IMR-90 (cell line): ENCODE measurements at regions not wholly inside any gene's neighbourhood (a gene's known extent, or its start where the extent isn't known, plus 50 kb on each side); places are given as distances from the start of the nearest gene placed in this dataset.
A peak's percentile ranks its signal among the peaks of the same experiment; 100 is the strongest.

ENCODE experiments used
- ATAC-seq: fragments of 200-7000 bp; cut with Tn5 transposase; 2 replicates; pipeline ENCODE4 v1.9.1; 2020; ENCODE audit warnings: low read depth, mild to moderate bottlenecking, moderate library complexity
- BruUV-seq: library from RNA; stranded (reverse); fragments of 400-500 nt; replicated peaks from 2 replicates; lab custom pipeline; 2021; lab: Mats Ljungman, UMichigan
- CTCF ChIA-PET: fragments of 300-600 bp; formaldehyde crosslinking; extraction: SDS; loops from one replicate; lab custom pipeline; 2021; ENCODE audit warnings: antibody characterized with exemption; lab: Yijun Ruan, JAX
- POLR2A ChIA-PET: fragments of 300-600 bp; sonication (Branson Sonifier 250); formaldehyde crosslinking; loops from one replicate; lab custom pipeline; 2022; ENCODE audit warnings: antibody characterized with exemption; ENCODE audit not compliant: unreplicated experiment; lab: Charles Lee
- DNase-seq: peaks from one replicate; pipeline ENCODE4 v3.0.0; 2013
- H2AFZ ChIP-seq: replicated peaks from 2 replicates; pipeline ENCODE3; 2013; ENCODE audit warnings: low read length, mild to moderate bottlenecking; ENCODE audit not compliant: poor library complexity
- H2AK5ac ChIP-seq: 2 replicates; pipeline ENCODE4 v1.6.1; 2013; ENCODE audit warnings: low read depth, low read length, inconsistent platforms
- H2AK9ac ChIP-seq: replicated peaks from 2 replicates; pipeline ENCODE3; 2013; ENCODE audit warnings: mild to moderate bottlenecking, low read depth, low read length, moderate library complexity; ENCODE audit not compliant: poor library complexity
- H2BK120ac ChIP-seq: 2 replicates; pipeline ENCODE4 v1.6.1; 2013; ENCODE audit warnings: low read depth, low read length, inconsistent platforms
- H2BK15ac ChIP-seq: 3 replicates; pipeline ENCODE4 v1.6.1; 2013; ENCODE audit warnings: low read depth, low read length, inconsistent platforms
- H2BK20ac ChIP-seq: 2 replicates; pipeline ENCODE4 v1.6.1; 2013; ENCODE audit warnings: low read depth, mild to moderate bottlenecking, inconsistent platforms, low read length, moderate library complexity
- H2BK5ac ChIP-seq: 2 replicates; pipeline ENCODE4 v1.6.1; 2013; ENCODE audit warnings: mild to moderate bottlenecking, low read depth, low read length, inconsistent platforms; ENCODE audit not compliant: poor library complexity, severe bottlenecking
- H3K14ac ChIP-seq: replicated peaks from 2 replicates; pipeline ENCODE4 v1.6.1; 2013; ENCODE audit warnings: low read depth, low read length, inconsistent platforms
- H3K18ac ChIP-seq: 2 replicates; pipeline ENCODE4 v1.6.1; 2013; ENCODE audit warnings: low read depth, low read length, control low read depth
- H3K23ac ChIP-seq: 2 replicates; pipeline ENCODE4 v1.6.1; 2013; ENCODE audit warnings: low read depth, low read length, inconsistent platforms
- H3K27ac ChIP-seq: 2 replicates; pipeline ENCODE4 v1.5.1; 2013; ENCODE audit warnings: mild to moderate bottlenecking, control low read depth, low read length; ENCODE audit not compliant: insufficient read depth
- H3K27me3 ChIP-seq: 2 replicates; pipeline ENCODE4 v1.6.1; 2013; ENCODE audit warnings: low read length; ENCODE audit not compliant: control insufficient read depth, insufficient read depth
- H3K36me3 ChIP-seq: 2 replicates; pipeline ENCODE4 v1.6.1; 2013; ENCODE audit warnings: low read length, mixed read lengths; ENCODE audit not compliant: control insufficient read depth, insufficient read depth
- H3K4ac ChIP-seq: 2 replicates; pipeline ENCODE4 v1.6.1; 2013; ENCODE audit warnings: low read depth, low read length, inconsistent platforms
- H3K4me1 ChIP-seq: 2 replicates; pipeline ENCODE4 v1.6.1; 2013; ENCODE audit warnings: low read length, mixed read lengths; ENCODE audit not compliant: control insufficient read depth, insufficient read depth
- H3K4me2 ChIP-seq: 2 replicates; pipeline ENCODE4 v1.6.1; 2013; ENCODE audit warnings: low read depth, mild to moderate bottlenecking, control low read depth, low read length, moderate library complexity
- H3K4me3 ChIP-seq: 2 replicates; pipeline ENCODE4 v1.5.1; 2013; ENCODE audit warnings: low read depth, mild to moderate bottlenecking, control low read depth, low read length, moderate library complexity; ENCODE audit not compliant: insufficient read depth
- H3K56ac ChIP-seq: 2 replicates; pipeline ENCODE4 v1.6.1; 2013; ENCODE audit warnings: low read length, inconsistent platforms; ENCODE audit not compliant: insufficient read depth; ENCODE audit errors: extremely low read depth
- H3K79me1 ChIP-seq, 2 experiments: 2 replicates each; pipeline ENCODE4 v1.6.1; 2013; ENCODE audit warnings: low read length in 2 of 2, inconsistent platforms in 1 of 2, low read depth in 1 of 2
- H3K9ac ChIP-seq: 2 replicates; pipeline ENCODE4 v1.6.1; 2013; ENCODE audit warnings: low read depth, low read length, control low read depth
- H3K9me1 ChIP-seq: 2 replicates; pipeline ENCODE4 v1.6.1; 2013; ENCODE audit warnings: low read length, inconsistent platforms; ENCODE audit not compliant: insufficient read depth
- H3K9me3 ChIP-seq: 2 replicates; pipeline ENCODE4 v1.6.1; 2013; ENCODE audit warnings: low read length; ENCODE audit not compliant: control insufficient read depth, insufficient read depth
- H4K20me1 ChIP-seq: 2 replicates; pipeline ENCODE4 v1.6.1; 2013; ENCODE audit warnings: low read length, inconsistent platforms; ENCODE audit not compliant: insufficient read depth
- H4K5ac ChIP-seq: 2 replicates; pipeline ENCODE4 v1.6.1; 2013; ENCODE audit warnings: mild to moderate bottlenecking, low read depth, low read length, control low read depth
- H4K8ac ChIP-seq, 2 experiments: 2 replicates each; pipeline ENCODE4 v1.6.1; 2013; ENCODE audit warnings: low read depth in 2 of 2, low read length in 2 of 2, control low read depth in 1 of 2, inconsistent platforms in 1 of 2
- H4K91ac ChIP-seq: 2 replicates; pipeline ENCODE4 v1.6.1; 2013; ENCODE audit warnings: low read depth, low read length, inconsistent platforms; ENCODE audit not compliant: insufficient read depth
- BHLHE40 ChIP-seq: fragments of 150-350 bp; IDR thresholded peaks from 2 replicates; pipeline ENCODE4 v1.6.1; 2016; ENCODE audit warnings: mild to moderate bottlenecking, low read depth, low read length
- CEBPB ChIP-seq: IDR thresholded peaks from 2 replicates; pipeline ENCODE4 v1.6.1; 2012; ENCODE audit warnings: low read depth, low read length, improper control_type of control experiment
- CHD1 ChIP-seq: IDR thresholded peaks from 2 replicates; pipeline ENCODE4 v1.6.1; 2012; ENCODE audit warnings: low read depth, low read length, improper control_type of control experiment
- ELK1 ChIP-seq: fragments of 150-350 bp; IDR thresholded peaks from 2 replicates; pipeline ENCODE4 v1.6.1; 2016; ENCODE audit warnings: low read depth, mild to moderate bottlenecking, low read length, moderate library complexity, borderline replicate concordance
- MAFK ChIP-seq: IDR thresholded peaks from 2 replicates; pipeline ENCODE4 v1.6.1; 2012; ENCODE audit warnings: low read depth, low read length, improper control_type of control experiment
- MAZ ChIP-seq: IDR thresholded peaks from 2 replicates; pipeline ENCODE4 v1.6.1; 2012; ENCODE audit warnings: low read depth, mild to moderate bottlenecking, low read length, improper control_type of control experiment, moderate library complexity, borderline replicate concordance
- RCOR1 ChIP-seq: IDR thresholded peaks from 2 replicates; pipeline ENCODE4 v1.6.1; 2012; ENCODE audit warnings: mild to moderate bottlenecking, low read length, improper control_type of control experiment; ENCODE audit not compliant: insufficient replicate concordance
- WGBS, 2 experiments: methylation state at CpG; one replicate each; pipeline versions ENCODE4 v1.1.5 to v1.1.7; 2013; ENCODE audit warnings: missing lambda C conversion rate in 2 of 2; ENCODE audit not compliant: insufficient read length in 1 of 2; ENCODE audit errors: extremely low coverage in 2 of 2; 5-methylcytosine and 5-hydroxymethylcytosine counted together
- dilution Hi-C: fragments of 300-500 bp; cut with HindIII; formaldehyde crosslinking; loops from one replicate; pipeline ENCODE4 v1.14.3; 2018; ENCODE audit warnings: low sequenced_read_pairs; ENCODE audit not compliant: unreplicated experiment
- in situ Hi-C: fragments of 300-500 bp; cut with MboI; formaldehyde crosslinking; loops from 3 replicates; pipeline ENCODE4 v1.14.3; 2019; ENCODE audit warnings: low sequenced_read_pairs, inconsistent platforms, mixed read lengths
- intact Hi-C: fragments of 100-400 bp; cut with micrococcal nuclease; formaldehyde crosslinking; loops from 2 replicates; pipeline ENCODE4 v1.10.0; 2022

DNA sequence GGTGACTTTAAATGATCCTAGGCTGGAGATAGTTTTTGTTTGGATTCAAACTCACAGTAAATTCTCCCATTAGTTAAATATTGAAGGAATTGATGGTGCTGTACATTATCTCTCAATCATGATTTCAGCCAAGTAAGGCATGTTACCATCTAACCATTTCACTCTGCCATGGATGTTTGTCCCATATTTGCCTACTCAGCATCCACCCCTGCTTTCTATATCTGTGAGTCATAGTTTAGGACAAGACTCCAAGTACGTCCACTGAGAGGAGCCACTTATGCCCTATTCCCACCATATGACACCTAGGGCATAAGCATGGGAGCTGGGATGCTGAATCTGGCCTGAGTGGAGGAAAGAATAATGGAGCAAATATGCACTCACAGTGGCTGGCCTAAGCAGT, 155.2 kb downstream of the RPL10L start:
- Histone ChIP-seq H2AK9ac (no peak overlapping the region), H3K36me3 (no peaks in the 10 kb centered on the region), H3K14ac (no peak overlapping the region), H4K8ac (no peak overlapping the region), H3K4ac (no peak overlapping the region), H3K27ac (no peak overlapping the region), H3K23ac (no peak overlapping the region), H3K27me3 (no peaks in the 10 kb centered on the region), H3K9ac (no peak overlapping the region), H3K56ac (no peak overlapping the region), H4K20me1 (no peaks in the 10 kb centered on the region), H3K4me2 (no peak overlapping the region), H2BK5ac (no peak overlapping the region), H3K4me1 (no peaks in the 10 kb centered on the region), H3K79me1 (no peaks in the 10 kb centered on the region), H3K18ac (no peak overlapping the region), H2BK120ac (no peak overlapping the region), H3K4me3 (no peak overlapping the region), H4K5ac (no peak overlapping the region), H2BK15ac (no peak overlapping the region), H2AK5ac (no peak overlapping the region), H3K9me3 (peaks cover 5% of the 10 kb centered on the region; the same call in 1 of the 2 replicates), H2BK20ac (no peak overlapping the region), H2AFZ (no peak overlapping the region), H4K91ac (no peak overlapping the region), H3K9me1 (no peaks in the 10 kb centered on the region)
- POLR2A ChIA-PET, result no interaction called here
- WGBS, 2 experiments, result no CpG with 5 or more reads among the region's 1 CpG
- peak; percentile 34; the same call in 1 of the 2 replicates for TF ChIP-seq MAFK
- no peak for TF ChIP-seq RCOR1
- no peak for TF ChIP-seq CEBPB
- no peak for TF ChIP-seq BHLHE40
- no peak for TF ChIP-seq ELK1
- TF ChIP-seq MAZ, result no peak
- no peak for TF ChIP-seq CHD1
- intact Hi-C loops, result no loop called here
- ATAC-seq (no peak), DNase-seq (no peak)
- dilution Hi-C loops, result no loop called here
- BruUV-seq, result no TSS peak
- in situ Hi-C loops, result no loop called here
- CTCF ChIA-PET, result no interaction called here
